Brain microvascular endothelial cell (primary cell): ENCODE measurements at regions not wholly inside any gene's neighbourhood (a gene's known extent, or its start where the extent isn't known, plus 50 kb on each side); places are given as distances from the start of the nearest gene placed in this dataset.

Source experiments
- DNase-seq: peaks from one replicate; pipeline ENCODE4 v3.0.0-alpha.2; 2020
- H3K27ac ChIP-seq: fragments of 250-450 bp; sonication (Bioruptor Pico); 2 replicates; pipeline ENCODE4 v1.5.1; 2020; ENCODE audit warnings: mild to moderate bottlenecking, moderate library complexity
- H3K27me3 ChIP-seq: fragments of 250-450 bp; sonication (Bioruptor Pico); replicated peaks from 2 replicates; pipeline ENCODE4 v1.5.1; 2020; ENCODE audit warnings: mild to moderate bottlenecking
- H3K36me3 ChIP-seq: fragments of 250-450 bp; sonication (Bioruptor Pico); replicated peaks from 2 replicates; pipeline ENCODE4 v1.5.1; 2020; ENCODE audit warnings: mild to moderate bottlenecking
- H3K4me3 ChIP-seq: 2 replicates; pipeline ENCODE4 v1.5.1; 2011; ENCODE audit warnings: low read depth, mild to moderate bottlenecking, control low read depth, low read length, moderate library complexity
- CTCF ChIP-seq: IDR thresholded peaks from 2 replicates; pipeline ENCODE4 v1.5.1; 2011; ENCODE audit warnings: low read depth, mild to moderate bottlenecking, moderate library complexity, low read length, control low read depth, inconsistent platforms; ENCODE audit errors: missing control alignments
- in situ Hi-C: cut with HindIII; loops from 2 replicates; pipeline ENCODE4 v1.10.0; 2017; ENCODE audit warnings: low sequenced_read_pairs, low pct_ligation_motif_present

- Histone ChIP-seq H3K4me3 (no peak overlapping the region), H3K36me3 (no peaks in the 10 kb centered on the region), H3K27me3 (no peaks in the 10 kb centered on the region), H3K27ac (no peak overlapping the region)
- in situ Hi-C loops, result no loop called here
- no peak for DNase-seq
- no peak for TF ChIP-seq CTCF
Observed at GRCh38 chr13:61013796-61014195, 401.9 kb downstream of the PCDH20 start.

GRCh38 chr13:61010358-61010757 is 405.3 kb downstream of the PCDH20 start:
- in situ Hi-C loops, result no loop called here
- DNase-seq, result no peak
- Histone ChIP-seq H3K36me3 (no peaks in the 10 kb centered on the region), H3K27ac (no peak overlapping the region), H3K27me3 (no peaks in the 10 kb centered on the region), H3K4me3 (no peak overlapping the region)
- no peak for TF ChIP-seq CTCF

- no peak for DNase-seq
- no peak overlapping the region for H3K27ac ChIP-seq
- H3K4me3 ChIP-seq, result no peak overlapping the region
- H3K27me3 ChIP-seq, result no peaks in the 10 kb centered on the region
- in situ Hi-C loops, result no loop called here
- TF ChIP-seq CTCF, result no peak
- no peaks in the 10 kb centered on the region for H3K36me3 ChIP-seq
Observed at GRCh38 chr13:61002686-61003085, 413.0 kb downstream of the PCDH20 start.

GRCh38 chr13:60990032-60990733 is 425.5 kb downstream of the PCDH20 start:
- TF ChIP-seq CTCF, result no peak
- no peak for DNase-seq
- H3K27ac ChIP-seq, result no peak overlapping the region
- in situ Hi-C loops, result no loop called here
- H3K27me3 ChIP-seq, result no peaks in the 10 kb centered on the region
- no peak overlapping the region for H3K4me3 ChIP-seq
- no peaks in the 10 kb centered on the region for H3K36me3 ChIP-seq

- Histone ChIP-seq H3K4me3 (no peak overlapping the region), H3K36me3 (no peaks in the 10 kb centered on the region), H3K27ac (no peak overlapping the region), H3K27me3 (no peaks in the 10 kb centered on the region)
- in situ Hi-C loops, result no loop called here
- no peak for DNase-seq
- TF ChIP-seq CTCF, result no peak
Observed at GRCh38 chr13:60986301-60986700, 429.3 kb downstream of the PCDH20 start.

GRCh38 chr13:60981407-60981806 is 434.2 kb downstream of the PCDH20 start:
- no peaks in the 10 kb centered on the region for H3K27me3 ChIP-seq
- in situ Hi-C loops, result no loop called here
- H3K27ac ChIP-seq, result no peak overlapping the region
- no peaks in the 10 kb centered on the region for H3K36me3 ChIP-seq
- DNase-seq, result no peak
- no peak for TF ChIP-seq CTCF
- no peak overlapping the region for H3K4me3 ChIP-seq
